Mesenchymal stem cell (in vitro differentiated cells and primary cell): ENCODE measurements at regions not wholly inside any gene's neighbourhood (a gene's known extent, or its start where the extent isn't known, plus 50 kb on each side); places are given as distances from the start of the nearest gene placed in this dataset.
A peak's percentile ranks its signal among the peaks of the same experiment; 100 is the strongest.

Source experiments
- DNase-seq: peaks from one replicate; pipeline ENCODE4 v3.0.0-alpha.2; 2013
- H2AFZ ChIP-seq: one replicate; pipeline ENCODE4 v1.6.1; 2013; ENCODE audit warnings: low read depth, mild to moderate bottlenecking, control low read depth, inconsistent platforms, low read length, moderate library complexity
- H2AK5ac ChIP-seq: 2 replicates; pipeline ENCODE4 v1.6.1; 2013; ENCODE audit warnings: low read length, moderate library complexity, mild to moderate bottlenecking, inconsistent platforms; ENCODE audit not compliant: severe bottlenecking
- H2BK120ac ChIP-seq: one replicate; pipeline ENCODE4 v1.6.1; 2013; ENCODE audit warnings: low read depth, mild to moderate bottlenecking, inconsistent platforms, low read length, moderate library complexity
- H2BK12ac ChIP-seq, 2 experiments: one replicate each; pipeline ENCODE4 v1.6.1; 2013; ENCODE audit warnings: inconsistent platforms in 2 of 2, low read length in 2 of 2, mild to moderate bottlenecking in 2 of 2, moderate library complexity in 2 of 2, control low read depth in 1 of 2
- H2BK15ac ChIP-seq: one replicate; pipeline ENCODE4 v1.6.1; 2013; ENCODE audit warnings: mild to moderate bottlenecking, low read depth, inconsistent platforms; ENCODE audit not compliant: poor library complexity, severe bottlenecking
- H2BK5ac ChIP-seq: 2 replicates; pipeline ENCODE4 v1.6.1; 2013; ENCODE audit warnings: low read depth, mild to moderate bottlenecking, low read length, control low read depth, inconsistent platforms; ENCODE audit not compliant: poor library complexity, severe bottlenecking
- H3K14ac ChIP-seq, 2 experiments: one replicate each; pipeline ENCODE4 v1.6.1; 2013; ENCODE audit warnings: inconsistent platforms in 2 of 2, low read length in 2 of 2, control low read depth in 1 of 2, mild to moderate bottlenecking in 1 of 2, moderate library complexity in 1 of 2
- H3K18ac ChIP-seq, 2 experiments: one replicate each; pipeline ENCODE4 v1.6.1; 2013; ENCODE audit warnings: inconsistent platforms in 2 of 2, low read length in 2 of 2, control low read depth in 1 of 2, low read depth in 1 of 2, mild to moderate bottlenecking in 1 of 2
- H3K23ac ChIP-seq, 2 experiments: one replicate each; pipeline ENCODE4 v1.6.1; 2013; ENCODE audit warnings: inconsistent platforms in 2 of 2, low read length in 2 of 2, mild to moderate bottlenecking in 2 of 2, moderate library complexity in 2 of 2, control low read depth in 1 of 2
- H3K27ac ChIP-seq: 2 replicates; pipeline ENCODE4 v1.5.1; 2013; ENCODE audit warnings: mild to moderate bottlenecking, moderate library complexity, low read length, control low read depth, inconsistent platforms; ENCODE audit not compliant: poor library complexity, severe bottlenecking
- H3K27me3 ChIP-seq, 2 experiments: 2 replicates each; pipeline versions ENCODE4 v1.6.1 to v1.7.0; 2013; ENCODE audit warnings: low read length in 2 of 2, mild to moderate bottlenecking in 2 of 2, moderate library complexity in 2 of 2, control low read depth in 1 of 2, inconsistent platforms in 1 of 2; ENCODE audit not compliant: control insufficient read depth in 1 of 2, insufficient read depth in 1 of 2
- H3K36me3 ChIP-seq, 2 experiments: 2 replicates each; pipeline versions ENCODE4 v1.6.1 to v1.7.0; 2013; ENCODE audit warnings: low read length in 2 of 2, control low read depth in 1 of 2, inconsistent platforms in 1 of 2, low read depth in 1 of 2, mild to moderate bottlenecking in 1 of 2; ENCODE audit not compliant: insufficient read depth in 2 of 2, control insufficient read depth in 1 of 2
- H3K4ac ChIP-seq, 2 experiments: one replicate each; pipeline ENCODE4 v1.6.1; 2013; ENCODE audit warnings: inconsistent platforms in 2 of 2, low read length in 2 of 2, mild to moderate bottlenecking in 2 of 2, moderate library complexity in 2 of 2, control low read depth in 1 of 2, low read depth in 1 of 2
- H3K4me1 ChIP-seq: 2 replicates; pipeline ENCODE4 v1.6.1; 2013; ENCODE audit warnings: low read depth, low read length, control low read depth; ENCODE audit not compliant: control insufficient read depth, insufficient read depth
- H3K4me2 ChIP-seq: 2 replicates; pipeline ENCODE4 v1.6.1; 2013; ENCODE audit warnings: low read length, mild to moderate bottlenecking, inconsistent platforms; ENCODE audit not compliant: poor library complexity, severe bottlenecking
- H3K4me3 ChIP-seq, 2 experiments: 2 replicates each; pipeline versions ENCODE4 v1.5.1 to v1.7.0; 2013; ENCODE audit warnings: low read length in 2 of 2, mild to moderate bottlenecking in 2 of 2, control low read depth in 1 of 2, low read depth in 1 of 2; ENCODE audit not compliant: insufficient read depth in 1 of 2
- H3K79me1 ChIP-seq: replicated peaks from 2 replicates; pipeline ENCODE4 v1.6.1; 2013; ENCODE audit warnings: mild to moderate bottlenecking, control low read depth, low read length, inconsistent platforms; ENCODE audit not compliant: poor library complexity, severe bottlenecking
- H3K9ac ChIP-seq: 2 replicates; pipeline ENCODE4 v1.7.0; 2013; ENCODE audit warnings: mild to moderate bottlenecking, low read length, moderate library complexity
- H3K9me3 ChIP-seq: 2 replicates; pipeline ENCODE4 v1.7.0; 2013; ENCODE audit warnings: mild to moderate bottlenecking, low read length; ENCODE audit not compliant: control insufficient read depth
- H4K8ac ChIP-seq: one replicate; pipeline ENCODE4 v1.6.1; 2013; ENCODE audit warnings: inconsistent platforms, mild to moderate bottlenecking, low read length, moderate library complexity
- H4K91ac ChIP-seq: one replicate; pipeline ENCODE4 v1.6.1; 2013; ENCODE audit warnings: mild to moderate bottlenecking, low read length, inconsistent platforms
- WGBS: methylation state at CpG from one replicate; pipeline ENCODE4 v1.1.7; 2013; ENCODE audit warnings: mixed read lengths; 5-methylcytosine and 5-hydroxymethylcytosine counted together

DNA sequence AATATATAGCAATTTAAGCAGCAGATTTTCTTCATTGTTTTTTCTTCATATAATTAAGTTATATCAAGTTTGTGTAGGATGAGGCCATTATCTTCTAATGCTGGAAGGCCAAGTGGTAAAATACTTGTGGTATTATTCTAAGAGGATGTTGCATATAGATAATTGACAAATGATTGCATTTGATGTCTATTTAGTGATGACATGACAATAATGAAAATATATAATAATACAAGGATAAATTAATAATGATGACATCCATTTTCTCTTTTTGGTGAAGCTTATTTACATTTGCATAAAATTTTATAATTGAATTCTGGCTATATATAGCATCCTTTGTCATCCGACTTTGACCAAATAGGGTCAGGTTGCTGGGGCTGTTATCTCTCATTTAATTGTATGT, 195.4 kb upstream of the KCNJ16 start:
- Histone ChIP-seq H3K14ac (no peak overlapping the region), H3K9me3 (peaks cover 9% of the 10 kb centered on the region), H2BK5ac (no peak overlapping the region), H3K9ac (no peak overlapping the region), H4K91ac (no peak overlapping the region), H3K27me3 (no peaks in the 10 kb centered on the region), H3K4me2 (no peak overlapping the region), H3K36me3 (no peaks in the 10 kb centered on the region), H3K4me1 (no peaks in the 10 kb centered on the region), H3K4ac (no peak overlapping the region), H4K8ac (no peak overlapping the region), H3K27ac (no peak overlapping the region), H2AK5ac (no peak overlapping the region), H3K18ac (no peak overlapping the region), H2AFZ (no peak overlapping the region), H3K23ac (no peak overlapping the region), H2BK12ac (no peak overlapping the region), H3K4me3 (no peak overlapping the region), H2BK120ac (no peak overlapping the region), H3K79me1 (no peaks in the 10 kb centered on the region), H2BK15ac (no peak overlapping the region)
- WGBS = 78% methylated on average over 1 of the region's 1 CpG
- DNase-seq = no peak

DNA sequence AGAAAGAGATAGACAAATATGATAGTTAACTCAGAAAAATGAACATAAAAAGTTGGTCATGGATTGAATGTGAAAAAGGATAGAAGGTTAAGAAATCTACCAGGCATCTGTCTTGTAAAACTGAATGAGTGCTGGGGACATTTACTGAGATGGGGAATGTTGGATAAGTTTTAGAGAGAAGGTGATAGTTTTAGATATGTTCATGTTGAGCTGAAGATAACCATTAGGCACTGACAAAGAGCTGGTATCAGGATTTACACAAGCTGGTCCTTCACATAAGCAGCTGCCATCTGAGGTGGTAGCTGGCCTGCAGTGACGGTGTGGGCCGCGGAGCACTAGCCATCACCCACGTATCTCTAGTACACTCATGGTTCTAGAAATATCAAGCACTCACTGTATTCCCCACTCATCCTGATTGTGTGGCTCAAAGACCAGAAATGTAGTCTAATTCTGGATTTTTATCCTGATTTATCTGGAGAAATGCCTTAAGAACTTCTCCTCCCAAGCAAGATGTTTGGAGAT, 194.4 kb upstream of the KCNJ16 start:
- no peak overlapping the region for H4K8ac ChIP-seq
- H3K4me1 ChIP-seq = no peaks in the 10 kb centered on the region
- H3K18ac ChIP-seq = no peak overlapping the region
- WGBS = 100% methylated on average over 3 of the region's 4 CpGs
- no peak overlapping the region for H3K4me2 ChIP-seq
- H2AK5ac ChIP-seq = peak overlapping the region; percentile 54
- H3K9me3 ChIP-seq = peaks cover 9% of the 10 kb centered on the region
- no peak overlapping the region for H3K14ac ChIP-seq
- no peak overlapping the region for H4K91ac ChIP-seq
- H2BK120ac ChIP-seq = no peak overlapping the region
- no peak overlapping the region for H2BK5ac ChIP-seq
- no peak overlapping the region for H2AFZ ChIP-seq
- no peaks in the 10 kb centered on the region for H3K79me1 ChIP-seq
- H2BK12ac ChIP-seq = no peak overlapping the region
- no peak overlapping the region for H3K9ac ChIP-seq
- no peak overlapping the region for H3K23ac ChIP-seq
- no peaks in the 10 kb centered on the region for H3K36me3 ChIP-seq
- no peak for DNase-seq
- no peak overlapping the region for H2BK15ac ChIP-seq
- H3K4ac ChIP-seq = no peak overlapping the region
- H3K27ac ChIP-seq = no peak overlapping the region
- H3K4me3 ChIP-seq = peak overlapping the region in 1 of 2 experiments; percentile 35
- H3K27me3 ChIP-seq = no peaks in the 10 kb centered on the region

DNA sequence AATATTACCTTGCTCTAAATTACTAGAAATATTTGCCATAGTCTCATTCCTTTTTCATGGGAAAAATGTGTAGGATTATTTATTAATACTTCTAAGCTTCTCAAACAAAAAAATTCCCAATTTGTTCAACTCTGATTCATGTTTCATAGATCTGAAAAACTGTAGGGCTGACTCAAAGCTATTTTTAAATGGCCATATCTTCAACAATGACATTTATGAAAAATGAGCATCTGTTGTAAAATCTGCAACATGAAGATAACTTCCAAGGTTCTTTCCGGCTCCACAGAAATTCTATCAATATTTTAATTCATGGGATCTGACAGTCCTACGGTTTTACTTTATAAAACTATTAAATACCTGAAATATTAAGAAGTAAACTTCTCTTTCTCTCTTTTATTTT, 192.7 kb upstream of the KCNJ16 start:
- Histone ChIP-seq H3K4me1 (no peaks in the 10 kb centered on the region), H2AFZ (no peak overlapping the region), H3K18ac (no peak overlapping the region), H3K4ac (no peak overlapping the region), H3K4me2 (no peak overlapping the region), H4K91ac (no peak overlapping the region), H4K8ac (no peak overlapping the region), H2AK5ac (no peak overlapping the region), H3K9ac (no peak overlapping the region), H3K23ac (no peak overlapping the region), H3K4me3 (no peak overlapping the region), H3K27ac (no peak overlapping the region), H3K79me1 (no peaks in the 10 kb centered on the region), H2BK120ac (no peak overlapping the region), H3K36me3 (no peaks in the 10 kb centered on the region), H3K27me3 (no peaks in the 10 kb centered on the region), H2BK12ac (no peak overlapping the region), H2BK15ac (no peak overlapping the region), H2BK5ac (no peak overlapping the region), H3K9me3 (peaks cover 9% of the 10 kb centered on the region), H3K14ac (no peak overlapping the region)
- DNase-seq = no peak
- 100% methylated on average over 1 of the region's 2 CpGs for WGBS

DNA sequence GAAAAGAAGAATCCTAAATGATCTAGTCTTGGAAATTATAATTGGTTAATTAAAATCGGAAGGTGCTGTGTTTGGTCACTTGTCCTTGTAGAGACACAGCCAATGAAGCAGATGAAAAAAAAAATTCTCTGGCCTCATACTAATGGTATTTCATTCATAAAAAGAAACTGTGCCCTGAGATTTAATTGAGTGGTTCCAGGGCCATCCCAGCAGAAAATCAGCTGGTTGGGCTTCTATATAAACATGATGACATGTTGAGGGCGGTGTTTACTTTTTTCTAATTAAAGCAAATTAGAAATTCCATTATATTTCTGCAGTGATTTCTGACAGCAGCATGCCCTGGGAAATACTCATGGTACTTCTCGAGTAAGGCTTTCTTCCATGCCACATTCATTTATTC, 191.9 kb upstream of the KCNJ16 start:
- no peak overlapping the region for H3K18ac ChIP-seq
- H3K14ac ChIP-seq = no peak overlapping the region
- no peak overlapping the region for H3K9ac ChIP-seq
- H3K23ac ChIP-seq = no peak overlapping the region
- H2BK120ac ChIP-seq = no peak overlapping the region
- DNase-seq = no peak
- H3K27me3 ChIP-seq = no peaks in the 10 kb centered on the region
- no peak overlapping the region for H2BK5ac ChIP-seq
- no peak overlapping the region for H2BK12ac ChIP-seq
- no peak overlapping the region for H4K91ac ChIP-seq
- H3K79me1 ChIP-seq = no peaks in the 10 kb centered on the region
- no peak overlapping the region for H4K8ac ChIP-seq
- no peak overlapping the region for H2AFZ ChIP-seq
- H2AK5ac ChIP-seq = no peak overlapping the region
- H3K27ac ChIP-seq = no peak overlapping the region
- H3K4ac ChIP-seq = no peak overlapping the region
- no peak overlapping the region for H2BK15ac ChIP-seq
- H3K36me3 ChIP-seq = no peaks in the 10 kb centered on the region
- peaks cover 2% of the 10 kb centered on the region for H3K9me3 ChIP-seq
- no peaks in the 10 kb centered on the region for H3K4me1 ChIP-seq
- WGBS = 95% methylated on average over 2 of the region's 3 CpGs
- no peak overlapping the region for H3K4me3 ChIP-seq
- H3K4me2 ChIP-seq = no peak overlapping the region
